H1 (cell line): ENCODE measurements at regions not wholly inside any gene's neighbourhood (a gene's known extent, or its start where the extent isn't known, plus 50 kb on each side); places are given as distances from the start of the nearest gene placed in this dataset.

ENCODE experiments used
- CTCF ChIA-PET: fragments of 300-600 bp; sonication (Branson Sonifier 250); formaldehyde crosslinking; loops from one replicate; lab custom pipeline; 2021; ENCODE audit not compliant: partially characterized antibody; lab: Charles Lee
- POLR2A ChIA-PET: fragments of 300-600 bp; sonication (Branson Sonifier 250); formaldehyde crosslinking; loops from one replicate; lab custom pipeline; 2021; ENCODE audit warnings: inconsistent platforms; ENCODE audit not compliant: partially characterized antibody; lab: Charles Lee
- DNase-seq, 2 experiments: peaks; one replicate each; pipeline versions ENCODE4 v3.0.0 to v3.0.0-alpha.2; 2010 to 2022; ENCODE audit warnings: low spot score in 2 of 2, low read depth in 1 of 2, mixed read lengths in 1 of 2
- FAIRE-seq: peaks from 2 replicates; lab custom pipeline; 2011; peaks lifted over from hg19 to GRCh38; lab: Jason Lieb, UNC
- H2AFZ ChIP-seq: 2 replicates; pipeline ENCODE4 v1.8.1; 2012; ENCODE audit warnings: low read length, inconsistent platforms
- H2AK5ac ChIP-seq: 2 replicates; pipeline ENCODE4 v1.6.1; 2013; ENCODE audit warnings: low read depth, low read length
- H2BK120ac ChIP-seq: replicated peaks from 2 replicates; pipeline ENCODE3; 2013; ENCODE audit warnings: low read depth, low read length, inconsistent platforms
- H2BK12ac ChIP-seq: 2 replicates; pipeline ENCODE4 v1.6.1; 2013; ENCODE audit warnings: low read depth, low read length
- H2BK15ac ChIP-seq: 2 replicates; pipeline ENCODE4 v1.6.1; 2013; ENCODE audit warnings: low read length
- H2BK20ac ChIP-seq: 2 replicates; pipeline ENCODE4 v1.6.1; 2013; ENCODE audit warnings: low read length
- H2BK5ac ChIP-seq: 2 replicates; pipeline ENCODE4 v1.6.1; 2013; ENCODE audit warnings: low read depth, low read length
- H3K14ac ChIP-seq: 2 replicates; pipeline ENCODE4 v1.6.1; 2013; ENCODE audit warnings: inconsistent platforms; ENCODE audit not compliant: insufficient read length
- H3K18ac ChIP-seq: 2 replicates; pipeline ENCODE4 v1.6.1; 2013; ENCODE audit warnings: low read length; ENCODE audit errors: extremely low read depth
- H3K23ac ChIP-seq: 2 replicates; pipeline ENCODE4 v1.6.1; 2013; ENCODE audit warnings: inconsistent platforms; ENCODE audit not compliant: insufficient read length
- H3K23me2 ChIP-seq: 2 replicates; pipeline ENCODE4 v1.6.1; 2013; ENCODE audit warnings: low read depth, low read length
- H3K27ac ChIP-seq: 2 replicates; pipeline ENCODE4 v1.6.1; 2011; ENCODE audit warnings: low read depth, low read length, inconsistent platforms
- H3K27me3 ChIP-seq, 4 experiments: replicated peaks in 1 of 4; 1 replicate in 1 of 4; 2 replicates in 3 of 4; pipeline versions ENCODE4 v1.6.1 to v1.8.1; 2011 to 2013; ENCODE audit warnings: low read length in 3 of 4, mild to moderate bottlenecking in 3 of 4, inconsistent platforms in 2 of 4, mixed read lengths in 2 of 4, moderate library complexity in 1 of 4; ENCODE audit not compliant: control insufficient read depth in 3 of 4, insufficient read depth in 3 of 4; ENCODE audit errors: extremely low read depth in 1 of 4
- H3K36me3 ChIP-seq, 4 experiments: 2 replicates each; pipeline versions ENCODE4 v1.6.1 to v1.8.1; 2011 to 2013; ENCODE audit warnings: mild to moderate bottlenecking in 4 of 4, low read length in 3 of 4, moderate library complexity in 2 of 4, control low read depth in 1 of 4, inconsistent platforms in 1 of 4; ENCODE audit not compliant: insufficient read depth in 4 of 4, control insufficient read depth in 2 of 4
- H3K4ac ChIP-seq: replicated peaks from 2 replicates; pipeline ENCODE3; 2013; ENCODE audit warnings: low read length, low read depth, mixed read lengths, inconsistent platforms; ENCODE audit not compliant: insufficient read length
- H3K4me1 ChIP-seq, 4 experiments: replicated peaks in 1 of 4; 1 replicate in 1 of 4; 2 replicates in 3 of 4; pipeline versions ENCODE4 v1.6.1 to v1.8.1; 2011 to 2013; ENCODE audit warnings: low read length in 3 of 4, inconsistent platforms in 2 of 4, mixed read lengths in 1 of 4; ENCODE audit not compliant: insufficient read depth in 4 of 4, control insufficient read depth in 3 of 4
- H3K4me2 ChIP-seq, 2 experiments: 2 replicates each; pipeline versions ENCODE4 v1.6.1 to v1.8.1; 2011 to 2013; ENCODE audit warnings: low read depth in 2 of 2, low read length in 2 of 2, control low read depth in 1 of 2, inconsistent platforms in 1 of 2, mild to moderate bottlenecking in 1 of 2; ENCODE audit not compliant: insufficient read depth in 1 of 2
- H3K4me3 ChIP-seq, 4 experiments: fragments of 200-600, 300-600 bp in 1 of 4; sonication (generic), shearing (Covaris generic), sonication (Bioruptor Twin) in 1 of 4; 2 replicates each; pipeline versions ENCODE4 v1.5.1 to v1.8.1; 2011 to 2016; ENCODE audit warnings: low read length in 4 of 4, low read depth in 3 of 4, control low read depth in 2 of 4, inconsistent platforms in 2 of 4, mild to moderate bottlenecking in 2 of 4, mixed read lengths in 1 of 4, moderate library complexity in 1 of 4; ENCODE audit not compliant: insufficient read depth in 2 of 4; ENCODE audit errors: extremely low read depth in 1 of 4
- H3K56ac ChIP-seq: replicated peaks from 2 replicates; pipeline ENCODE3; 2013; ENCODE audit warnings: low read depth, mild to moderate bottlenecking, mixed read lengths, low read length, inconsistent platforms; ENCODE audit not compliant: insufficient read length
- H3K79me1 ChIP-seq: 2 replicates; pipeline ENCODE4 v1.6.1; 2013; ENCODE audit warnings: low read depth, low read length, control low read depth
- H3K79me2 ChIP-seq, 2 experiments: 2 replicates each; pipeline versions ENCODE4 v1.6.1 to v1.8.1; 2012 to 2013; ENCODE audit warnings: low read length in 2 of 2, mild to moderate bottlenecking in 2 of 2, inconsistent platforms in 1 of 2; ENCODE audit not compliant: insufficient read depth in 2 of 2, control insufficient read depth in 1 of 2
- H3K9ac ChIP-seq, 4 experiments: replicated peaks in 1 of 4; 1 replicate in 1 of 4; 2 replicates in 3 of 4; pipeline versions ENCODE4 v1.6.1 to v1.8.1; 2011 to 2013; ENCODE audit warnings: low read depth in 3 of 4, low read length in 3 of 4, control low read depth in 2 of 4, mild to moderate bottlenecking in 2 of 4, moderate library complexity in 2 of 4, inconsistent platforms in 1 of 4; ENCODE audit errors: extremely low read depth in 1 of 4
- H3K9me3 ChIP-seq, 2 experiments: 2 replicates each; pipeline versions ENCODE4 v1.6.1 to v1.8.1; 2012 to 2013; ENCODE audit warnings: mild to moderate bottlenecking in 2 of 2, moderate library complexity in 2 of 2, control low read depth in 1 of 2, inconsistent platforms in 1 of 2, low read depth in 1 of 2, low read length in 1 of 2, mixed read lengths in 1 of 2; ENCODE audit not compliant: insufficient read depth in 2 of 2
- H4K20me1 ChIP-seq, 2 experiments: replicated peaks in 1 of 2; 2 replicates each; pipeline versions ENCODE3 to v1.8.1; 2011 to 2013; ENCODE audit warnings: inconsistent platforms in 2 of 2, low read length in 2 of 2, mild to moderate bottlenecking in 1 of 2; ENCODE audit not compliant: insufficient read depth in 2 of 2, control insufficient read depth in 1 of 2
- H4K5ac ChIP-seq: 2 replicates; pipeline ENCODE4 v1.6.1; 2013; ENCODE audit warnings: low read length, low read depth, mixed read lengths, inconsistent platforms; ENCODE audit not compliant: insufficient read length
- H4K8ac ChIP-seq: 2 replicates; pipeline ENCODE4 v1.8.0; 2013; ENCODE audit warnings: mild to moderate bottlenecking, moderate library complexity, low read length, inconsistent platforms; ENCODE audit not compliant: insufficient read depth; ENCODE audit errors: extremely low read depth
- H4K91ac ChIP-seq: replicated peaks from 2 replicates; pipeline ENCODE3; 2013; ENCODE audit warnings: low read length, mixed read lengths, inconsistent platforms; ENCODE audit not compliant: insufficient read length
- BACH1 ChIP-seq: IDR thresholded peaks from 2 replicates; pipeline ENCODE4 v1.6.1; 2012; ENCODE audit warnings: low read length, improper control_type of control experiment
- CBX8 ChIP-seq: fragments of 300-800, 300-1000 bp; sonication (generic); IDR thresholded peaks from 2 replicates; pipeline ENCODE4 v1.7.1; 2016; ENCODE audit warnings: low read depth, low read length, borderline replicate concordance
- CREB1 ChIP-seq: IDR thresholded peaks from 2 replicates; pipeline ENCODE4 v1.6.1; 2012; ENCODE audit warnings: inconsistent platforms
- EZH2 ChIP-seq: fragments of 200-600 bp; sonication (generic); IDR thresholded peaks from 2 replicates; pipeline ENCODE4 v1.7.1; 2012; ENCODE audit warnings: low read depth, mild to moderate bottlenecking, moderate library complexity, low read length, inconsistent platforms; ENCODE audit not compliant: severe bottlenecking
- MAFK ChIP-seq: IDR thresholded peaks from 2 replicates; pipeline ENCODE4 v1.6.1; 2012; ENCODE audit warnings: low read depth, mild to moderate bottlenecking, improper control_type of control experiment, low read length
- PHF8 ChIP-seq: fragments of 200-600 bp; sonication (generic); conservative IDR thresholded peaks from 2 replicates; pipeline ENCODE4 v1.7.1; 2012; ENCODE audit warnings: low read depth, mild to moderate bottlenecking, inconsistent platforms, low read length, moderate library complexity
- POLR2AphosphoS5 ChIP-seq: IDR thresholded peaks from 2 replicates; pipeline ENCODE4 v1.6.1; 2011; ENCODE audit warnings: low read depth, low read length
- SUZ12 ChIP-seq: fragments of 200-600 bp; sonication (generic); IDR thresholded peaks from 2 replicates; pipeline ENCODE4 v1.6.1; 2012; ENCODE audit warnings: mild to moderate bottlenecking, inconsistent platforms, low read length, moderate library complexity, mixed read lengths
- TEAD4 ChIP-seq: IDR thresholded peaks from 2 replicates; pipeline ENCODE4 v1.6.1; 2012; ENCODE audit warnings: low read depth, low read length, inconsistent platforms, mixed read lengths
- ZNF274 ChIP-seq: IDR thresholded peaks from 2 replicates; pipeline ENCODE4 v1.7.0; 2012; ENCODE audit warnings: low read length, borderline replicate concordance; ENCODE audit errors: extremely low read depth
- WGBS, 2 experiments: shearing (Covaris generic) in 1 of 2; methylation state at CpG; one replicate each; pipeline versions ENCODE4 v1.1.6 to v1.1.7; 2013 to 2015; ENCODE audit warnings: low lambda C conversion rate in 2 of 2, mixed read lengths in 2 of 2, inconsistent platforms in 1 of 2, low coverage in 1 of 2, missing lambda C conversion rate in 1 of 2; ENCODE audit not compliant: insufficient replicate concordance in 2 of 2, insufficient coverage in 1 of 2, insufficient read length in 1 of 2; ENCODE audit errors: extremely low coverage in 1 of 2, missing lambda C conversion rate in 1 of 2; 5-methylcytosine and 5-hydroxymethylcytosine counted together

DNA sequence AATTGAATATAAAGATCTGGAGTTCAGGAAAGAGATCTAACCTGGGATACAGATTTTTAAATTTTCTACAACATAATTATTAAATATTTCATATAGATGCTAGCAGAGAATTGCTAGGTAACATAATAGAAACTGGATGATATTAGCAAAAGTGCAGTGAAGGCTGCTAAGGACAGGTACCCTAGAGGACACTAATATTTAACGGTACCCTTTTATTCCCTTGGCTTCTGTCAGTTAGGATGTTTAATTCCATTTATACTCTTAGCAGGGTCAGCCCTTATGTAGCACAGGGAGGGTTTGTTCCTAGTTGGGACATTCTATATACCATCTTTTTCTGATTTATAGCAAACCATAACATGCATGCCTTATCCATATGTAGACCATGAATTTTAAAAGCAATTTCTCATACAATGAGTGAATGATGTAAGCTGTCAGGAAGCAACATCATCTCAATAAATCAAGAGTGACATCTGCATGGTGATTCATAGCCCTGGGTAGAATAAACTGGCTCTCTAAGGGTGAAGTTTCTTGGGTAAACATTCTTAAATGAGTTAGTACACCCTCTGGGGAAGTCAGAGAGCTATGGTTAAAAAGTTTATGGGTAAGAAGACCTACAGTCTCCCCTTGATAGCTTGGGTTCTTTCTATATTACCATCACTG lies 404.4 kb upstream of the MGAT4C start:
- H3K56ac ChIP-seq: no peak overlapping the region
- H2BK15ac ChIP-seq: no peak overlapping the region
- H3K14ac ChIP-seq: no peak overlapping the region
- H3K4ac ChIP-seq: no peak overlapping the region
- CTCF ChIA-PET: no interaction called here
- H3K9me3 ChIP-seq: no peaks in the 10 kb centered on the region
- H4K20me1 ChIP-seq: no peaks in the 10 kb centered on the region
- no peak for TF ChIP-seq CBX8
- TF ChIP-seq TEAD4: no peak
- no peak for TF ChIP-seq BACH1
- TF ChIP-seq SUZ12: no peak
- no peak for TF ChIP-seq MAFK
- TF ChIP-seq PHF8: no peak
- TF ChIP-seq ZNF274: no peak
- TF ChIP-seq POLR2AphosphoS5: no peak
- no peak for TF ChIP-seq EZH2
- no peak for TF ChIP-seq CREB1
- H2BK5ac ChIP-seq: no peak overlapping the region
- no peaks in the 10 kb centered on the region for H3K27me3 ChIP-seq
- no peaks in the 10 kb centered on the region for H3K23me2 ChIP-seq
- FAIRE-seq (no peak), DNase-seq (no peak)
- H3K9ac ChIP-seq: no peak overlapping the region
- POLR2A ChIA-PET: no interaction called here
- H3K27ac ChIP-seq: no peak overlapping the region
- no peaks in the 10 kb centered on the region for H3K36me3 ChIP-seq
- no peak overlapping the region for H2BK120ac ChIP-seq
- H2AK5ac ChIP-seq: no peak overlapping the region
- 94% methylated on average over 1 of the region's 1 CpG; no CpG with 5 or more reads in 1 of the 2 experiments for WGBS, 2 experiments
- H2BK20ac ChIP-seq: no peak overlapping the region
- no peaks in the 10 kb centered on the region for H3K79me2 ChIP-seq
- H3K23ac ChIP-seq: no peak overlapping the region
- H4K8ac ChIP-seq: no peak overlapping the region
- H2BK12ac ChIP-seq: no peak overlapping the region
- no peak overlapping the region for H4K91ac ChIP-seq
- no peak overlapping the region for H4K5ac ChIP-seq
- no peaks in the 10 kb centered on the region for H3K79me1 ChIP-seq
- no peak overlapping the region for H3K4me3 ChIP-seq
- H3K18ac ChIP-seq: no peak overlapping the region
- H2AFZ ChIP-seq: no peak overlapping the region
- H3K4me1 ChIP-seq: no peaks in the 10 kb centered on the region
- no peak overlapping the region for H3K4me2 ChIP-seq
